ENCODE measurements at regions not wholly inside any gene's neighbourhood (a gene's known extent, or its start where the extent isn't known, plus 50 kb on each side); places are given as distances from the start of the nearest gene placed in this dataset.

GRCh38 chr13:103805771-103806170 is 739.6 kb upstream of the SLC10A2 start:
- DNase-seq, result no peak
- 55 to 57% methylated on average over 4 of the region's 4 CpGs for WGBS, 2 donors

DNA sequence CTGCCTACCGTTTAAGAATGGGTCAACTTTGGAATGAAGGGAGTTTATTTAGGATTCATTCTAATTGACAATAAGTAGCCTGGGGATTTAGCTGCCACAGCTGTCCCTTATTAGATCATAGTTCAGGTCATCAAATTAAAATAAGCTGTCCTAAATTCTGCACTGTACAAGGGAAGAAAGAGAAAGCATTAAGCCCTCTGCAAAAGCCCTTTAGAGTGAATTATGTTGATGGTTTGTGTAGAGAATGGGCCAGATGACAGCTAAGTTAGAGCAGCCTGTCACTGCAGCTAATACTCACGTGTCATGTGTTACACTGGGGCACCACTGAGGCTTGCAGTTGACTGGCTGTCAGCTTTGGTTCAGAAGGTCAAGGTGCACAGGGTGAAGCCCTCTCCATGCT is 737.1 kb upstream of the SLC10A2 start:
- Histone ChIP-seq H3K27me3 (no peaks in the 10 kb centered on the region), H3K36me3 (no peaks in the 10 kb centered on the region), H3K4me3 (replicated peaks in 1 of 3) (no peak overlapping the region), H3K9me3 (no peaks in the 10 kb centered on the region), H3K4me1 (no peaks in the 10 kb centered on the region), H3K27ac (no peak overlapping the region)
- intact Hi-C loops (cut with DNase I), result no loop called here
- DNase-seq, result no peak
- no peak for TF ChIP-seq POLR2A (IDR thresholded peaks at IDR 0.05)
- no peak for TF ChIP-seq CTCF (IDR thresholded peaks at IDR 0.05)
- WGBS, 2 donors, result 26 to 35% methylated on average over 2 of the region's 2 CpGs

More at GRCh38 chr13:103805771-103806170, 739.6 kb upstream of the SLC10A2 start:
- H3K9me3 ChIP-seq, result no peaks in the 10 kb centered on the region
- no peaks in the 10 kb centered on the region for H3K4me1 ChIP-seq
- H3K27me3 ChIP-seq, result no peaks in the 10 kb centered on the region
- no peak overlapping the region for H3K4me3 ChIP-seq (replicated peaks in 1 of 3)
- intact Hi-C loops (cut with DNase I), result no loop called here
- H3K27ac ChIP-seq, result no peak overlapping the region
- TF ChIP-seq POLR2A (IDR thresholded peaks at IDR 0.05) (no peak), CTCF (IDR thresholded peaks at IDR 0.05) (no peak)
- H3K36me3 ChIP-seq, result no peaks in the 10 kb centered on the region

GRCh38 chr13:103799028-103799427 is 732.8 kb upstream of the SLC10A2 start:
- no peak overlapping the region for H3K27ac ChIP-seq
- H3K36me3 ChIP-seq, result no peaks in the 10 kb centered on the region
- DNase-seq, result no peak
- no peak overlapping the region for H3K4me3 ChIP-seq (replicated peaks in 1 of 3)
- no peak for TF ChIP-seq CTCF (IDR thresholded peaks at IDR 0.05)
- no peak for TF ChIP-seq POLR2A (IDR thresholded peaks at IDR 0.05)
- no peaks in the 10 kb centered on the region for H3K27me3 ChIP-seq
- intact Hi-C loops (cut with DNase I), result no loop called here
- no peaks in the 10 kb centered on the region for H3K4me1 ChIP-seq
- H3K9me3 ChIP-seq, result no peaks in the 10 kb centered on the region
- 68 to 77% methylated on average over 5 of the region's 5 CpGs for WGBS, 2 donors

DNA sequence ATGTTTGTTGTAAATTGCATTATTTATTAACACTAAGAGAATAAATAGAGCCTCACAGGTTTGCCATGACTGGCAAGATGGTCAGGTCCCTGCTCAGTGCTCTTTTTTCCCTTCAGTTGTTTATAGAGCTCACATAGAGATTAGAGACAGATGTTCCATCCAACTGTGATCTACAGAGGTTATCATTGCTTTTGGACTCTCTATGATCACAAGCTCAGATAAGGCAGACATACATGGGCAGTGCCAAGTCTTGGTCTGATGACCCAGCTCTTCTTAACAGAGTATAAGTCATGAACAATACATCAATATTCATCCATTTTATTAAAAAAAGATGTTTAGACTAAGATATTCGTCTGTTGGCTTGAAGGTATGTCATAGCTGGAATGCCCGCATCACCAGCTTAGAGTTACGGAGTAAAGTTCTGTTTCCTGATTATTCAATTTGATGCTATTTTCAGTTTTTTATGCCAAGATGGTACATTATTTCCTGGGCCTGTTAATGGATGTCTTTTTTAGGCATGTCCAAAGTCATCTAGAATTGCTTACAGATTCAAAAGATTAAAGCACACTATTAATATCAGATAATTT is 729.8 kb upstream of the SLC10A2 start:
- TF ChIP-seq POLR2A (IDR thresholded peaks at IDR 0.05) (no peak), CTCF (IDR thresholded peaks at IDR 0.05) (no peak)
- Histone ChIP-seq H3K4me3 (replicated peaks in 1 of 3) (no peak overlapping the region), H3K27me3 (no peaks in the 10 kb centered on the region), H3K36me3 (no peaks in the 10 kb centered on the region), H3K27ac (no peak overlapping the region), H3K9me3 (no peaks in the 10 kb centered on the region), H3K4me1 (no peaks in the 10 kb centered on the region)
- 81 to 94% methylated on average over 3 of the region's 3 CpGs for WGBS, 2 donors
- intact Hi-C loops (cut with DNase I), result no loop called here
- no peak for DNase-seq

DNA sequence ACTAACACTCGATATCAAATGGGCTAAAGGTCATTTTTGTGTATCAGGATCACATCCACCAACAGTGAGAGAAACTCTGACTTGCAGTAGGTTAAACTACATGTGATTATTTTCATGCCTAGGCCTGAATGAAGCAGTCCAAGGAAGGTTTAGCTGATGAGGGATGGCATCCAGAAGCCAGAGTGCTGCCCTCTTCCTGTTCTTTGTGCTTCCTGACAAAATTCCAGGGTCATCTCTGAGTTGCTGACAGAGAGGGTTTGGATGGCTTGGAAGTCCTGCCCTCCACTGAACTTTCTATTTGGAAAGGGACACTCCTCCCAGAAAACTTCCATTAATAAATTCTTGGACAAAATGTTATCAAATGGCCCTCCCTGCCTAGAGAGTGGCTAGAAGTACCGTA is 728.3 kb upstream of the SLC10A2 start:
- Histone ChIP-seq H3K4me1 (no peaks in the 10 kb centered on the region), H3K27ac (no peak overlapping the region), H3K4me3 (replicated peaks in 1 of 3) (no peak overlapping the region), H3K9me3 (no peaks in the 10 kb centered on the region), H3K36me3 (no peaks in the 10 kb centered on the region), H3K27me3 (no peaks in the 10 kb centered on the region)
- intact Hi-C loops (cut with DNase I), result no loop called here
- TF ChIP-seq CTCF (IDR thresholded peaks at IDR 0.05) (no peak), POLR2A (IDR thresholded peaks at IDR 0.05) (no peak)
- no peak for DNase-seq
- WGBS, 2 donors, result 77 to 81% methylated on average over 2 of the region's 2 CpGs

All from thyroid gland (tissue), 4 donors.